HG02798 (cell line): ENCODE measurements at regions not wholly inside any gene's neighbourhood (a gene's known extent, or its start where the extent isn't known, plus 50 kb on each side); places are given as distances from the start of the nearest gene placed in this dataset.
"Not testable (repeated sequence)": the region's sequence is repeated elsewhere in the genome, so short reads cannot be mapped to it uniquely, and the experiment has no call there.

Source experiments
- ATAC-seq: cut with Tn5 transposase; IDR thresholded peaks from one replicate; pipeline ENCODE4 v1.9.1; 2021; ENCODE audit warnings: mild to moderate bottlenecking; ENCODE audit not compliant: unreplicated experiment, poor library complexity

DNA sequence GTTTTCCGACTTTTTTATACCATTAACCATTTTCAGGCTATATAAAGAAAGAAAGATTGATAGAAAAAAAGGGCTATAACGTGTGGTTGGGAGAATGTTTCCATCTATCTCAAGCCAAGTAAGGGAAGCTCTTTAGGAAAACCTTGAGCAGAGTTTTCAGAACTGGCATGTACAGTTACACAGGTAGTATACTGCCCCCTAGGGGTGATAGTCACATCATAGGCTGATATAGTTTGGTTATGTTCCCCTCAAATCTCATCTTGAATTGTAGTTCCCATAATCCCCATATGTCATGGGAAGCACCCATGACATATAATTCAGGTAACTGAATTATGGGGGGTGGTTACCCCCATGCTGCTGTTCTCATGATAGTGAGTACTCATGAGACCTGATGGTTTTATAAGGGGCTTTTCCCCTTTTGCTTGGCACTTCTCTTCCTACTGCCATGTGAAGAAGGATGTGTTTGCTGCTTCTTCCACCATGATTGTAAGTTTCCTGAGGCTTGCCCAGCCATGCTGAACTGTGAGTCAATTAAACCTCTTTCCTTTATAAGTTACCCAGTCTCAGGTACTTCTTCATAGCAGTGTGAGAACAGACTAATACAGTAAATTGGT, 186.8 kb downstream of the TMA16 start:
- ATAC-seq, result peak; percentile 86

DNA sequence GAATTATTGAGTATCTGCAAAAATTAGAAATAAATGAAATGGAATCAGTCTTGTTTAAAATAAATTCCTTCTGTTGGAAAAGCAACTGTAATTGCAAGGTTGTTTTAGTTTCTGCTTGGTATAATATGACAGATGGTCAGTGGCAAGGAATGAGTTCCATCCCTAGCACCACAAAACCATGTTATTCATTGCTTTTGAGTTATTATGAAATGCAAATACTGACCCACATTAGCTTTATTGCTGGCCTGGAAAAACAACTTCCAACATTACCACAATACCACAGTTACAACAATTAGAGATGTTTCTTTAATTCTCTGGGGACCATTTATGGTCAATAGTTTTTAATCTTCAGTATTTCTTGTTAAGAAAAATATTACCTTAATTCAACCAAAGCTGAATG, 194.4 kb downstream of the TMA16 start:
- ATAC-seq, result no peak

DNA sequence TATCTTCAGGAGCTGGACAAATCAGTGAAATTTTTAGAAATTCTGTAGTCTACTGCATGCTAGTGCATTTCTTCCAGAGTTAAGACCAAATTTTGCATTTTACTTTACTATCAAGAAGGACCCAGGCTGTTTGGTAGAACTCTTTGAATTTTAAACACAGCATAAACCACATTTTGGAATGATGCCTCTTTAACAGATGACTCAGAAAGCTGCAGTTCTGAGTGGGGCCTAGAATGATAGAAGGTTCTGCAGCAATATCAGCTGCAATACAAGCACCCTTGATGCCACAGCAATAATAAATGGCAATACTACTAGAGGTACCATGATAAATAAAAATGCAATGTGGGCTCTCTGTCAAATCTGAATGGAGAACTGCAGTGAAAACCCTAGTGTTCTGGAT, 198.7 kb downstream of the TMA16 start:
- ATAC-seq, result no peak

DNA sequence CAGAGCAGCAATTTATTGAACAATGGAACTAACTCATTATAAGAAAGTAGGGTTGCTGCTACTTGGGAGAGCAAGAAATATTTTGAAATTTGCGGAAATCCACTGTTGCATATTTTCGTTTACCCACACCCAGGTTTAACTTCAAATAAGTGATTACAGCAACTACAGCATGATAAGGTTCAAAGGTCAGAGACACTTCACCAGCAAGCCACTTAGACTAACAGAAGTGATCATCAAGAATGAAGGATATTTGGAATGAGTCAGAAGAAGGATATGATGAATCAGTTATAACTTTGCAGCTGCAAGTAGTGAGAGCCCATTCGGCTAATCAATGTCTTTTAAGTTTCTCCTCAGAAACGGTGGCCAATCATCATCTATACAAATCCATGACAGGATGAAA, 199.3 kb downstream of the TMA16 start:
- ATAC-seq, result no peak

DNA sequence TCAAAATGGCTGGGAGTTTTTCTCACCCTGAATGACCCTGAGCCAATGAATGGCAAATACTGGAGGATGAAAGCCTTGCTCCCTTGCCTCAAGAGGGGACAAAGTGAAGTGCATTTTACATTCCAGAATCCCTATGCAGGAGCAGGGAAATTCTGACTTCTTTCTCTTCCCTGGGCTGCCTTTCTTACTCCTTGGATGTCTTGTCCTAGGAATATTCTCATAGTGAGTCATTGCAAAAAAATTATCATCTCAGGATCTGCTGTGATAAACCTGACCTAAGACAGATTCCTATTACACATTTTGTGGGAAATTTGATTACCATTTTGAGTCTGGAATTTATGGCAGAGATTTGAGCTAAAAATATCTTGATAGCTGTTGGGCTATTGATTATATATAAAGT, 199.9 kb downstream of the TMA16 start:
- ATAC-seq, result no peak

DNA sequence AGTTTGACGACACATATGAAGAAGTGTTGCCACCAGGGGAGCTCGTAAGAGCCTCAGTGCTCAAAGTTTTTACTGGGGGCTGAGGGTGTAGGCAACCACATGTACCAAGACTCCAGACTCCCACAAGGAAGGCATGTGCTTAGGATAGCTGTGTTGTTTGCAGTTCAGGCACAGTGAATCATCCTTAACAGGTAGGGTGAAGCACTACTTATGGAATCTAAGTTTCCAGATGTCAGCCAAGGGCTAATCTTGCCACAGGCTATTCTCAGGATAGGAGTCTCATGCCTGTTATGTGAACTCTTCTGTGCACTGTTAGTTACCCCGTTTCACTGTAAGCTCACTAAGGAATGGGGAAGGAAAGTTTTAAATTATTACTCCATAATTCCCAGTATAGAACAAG, 202.6 kb downstream of the TMA16 start:
- ATAC-seq, result no peak

GRCh38 chr4:163700383-163700782, 205.9 kb downstream of the TMA16 start:
- not testable (repeated sequence) for ATAC-seq

GRCh38 chr4:163701916-163702315, 207.4 kb downstream of the TMA16 start:
- ATAC-seq, result peak; percentile 94

DNA sequence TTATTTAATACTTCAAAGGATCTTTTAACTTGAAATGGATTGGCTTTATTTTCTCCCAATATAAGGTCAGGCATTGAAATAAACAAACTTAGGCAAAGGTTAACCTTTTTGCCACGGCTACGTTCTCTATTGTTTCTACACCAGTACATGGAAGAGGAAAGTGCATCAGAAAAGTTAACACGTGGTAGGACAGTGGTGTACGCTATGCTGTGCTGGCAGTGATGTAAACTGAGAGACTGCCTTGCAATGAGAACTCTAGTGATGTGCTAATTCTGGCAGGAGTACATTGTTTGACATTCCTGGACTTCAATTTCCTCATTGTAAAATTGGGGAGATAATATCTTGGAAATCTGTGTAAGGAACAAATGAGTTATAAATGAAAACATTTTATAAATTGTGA, 208.2 kb downstream of the TMA16 start:
- ATAC-seq, result no peak

DNA sequence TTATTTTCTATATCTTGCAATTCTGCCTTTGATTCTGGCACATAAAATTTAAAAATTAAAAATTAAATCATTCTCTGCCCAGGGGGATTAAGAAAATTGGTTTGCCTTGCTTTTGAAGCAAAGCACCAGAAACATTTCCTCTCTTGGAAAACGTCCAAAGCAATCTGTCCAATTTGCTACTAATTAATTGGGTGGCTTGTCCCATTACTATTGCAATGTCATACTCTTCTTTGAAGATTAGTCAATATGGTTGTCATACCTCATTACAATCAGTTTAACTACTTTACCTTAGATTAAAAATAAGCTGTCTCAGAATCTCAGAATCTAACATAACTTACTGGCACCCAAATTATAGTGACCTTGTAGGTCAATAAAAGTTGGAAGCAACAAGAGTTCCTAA, 208.8 kb downstream of the TMA16 start:
- no peak for ATAC-seq

- ATAC-seq, result no peak
These were observed 213.4 kb downstream of the TMA16 start for GRCh38 chr4:163707873-163708272.

- ATAC-seq, result no peak
These were observed 215.1 kb downstream of the TMA16 start for GRCh38 chr4:163709601-163710000.

DNA sequence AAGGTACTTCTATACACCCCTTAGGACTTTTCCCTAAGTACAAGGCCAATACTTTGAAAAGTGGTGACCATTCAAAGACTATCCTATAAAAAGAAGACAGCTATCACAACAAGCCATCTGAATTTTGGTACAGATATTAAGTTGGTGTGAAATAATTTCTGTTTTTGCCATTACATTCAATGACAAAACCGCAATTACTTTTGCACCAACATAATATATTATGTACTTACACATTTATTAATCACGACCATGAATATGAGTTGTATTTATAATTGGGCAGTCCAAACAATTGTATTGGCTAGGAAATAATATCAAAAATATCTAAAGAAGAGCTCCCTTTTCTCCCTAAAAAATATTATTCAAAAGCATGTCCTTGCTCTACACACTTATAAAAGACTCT, 215.7 kb downstream of the TMA16 start:
- ATAC-seq, result no peak

GRCh38 chr4:163724495-163724894, 230.0 kb downstream of the TMA16 start:
- not testable (repeated sequence) for ATAC-seq

GRCh38 chr4:163726641-163727040, 232.2 kb downstream of the TMA16 start:
- ATAC-seq, result no peak

DNA sequence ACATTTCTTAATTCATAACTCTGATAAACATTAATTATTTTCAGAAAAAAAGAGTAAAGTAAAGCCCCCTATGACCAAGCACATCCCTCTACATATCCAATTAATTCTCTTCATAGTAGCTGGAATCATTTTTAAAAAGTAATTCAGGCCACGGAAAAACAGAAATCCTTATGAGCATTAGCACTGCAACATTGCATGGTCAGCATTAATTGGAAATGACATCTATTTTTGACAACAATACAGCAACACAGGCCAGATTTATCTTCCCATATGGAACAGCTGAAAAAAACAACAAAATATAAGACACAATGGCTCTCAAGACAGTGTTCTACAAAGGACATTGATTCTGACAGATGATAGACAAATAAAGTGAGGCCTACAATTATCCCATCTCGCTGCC, 236.6 kb downstream of the TMA16 start:
- ATAC-seq, result no peak

GRCh38 chr4:163732473-163732872, 238.0 kb downstream of the TMA16 start:
- ATAC-seq, result no peak

- no peak for ATAC-seq
These were observed 242.4 kb downstream of the TMA16 start for GRCh38 chr4:163736876-163737275.

- ATAC-seq, result not testable (repeated sequence)
These were observed 243.4 kb downstream of the TMA16 start for GRCh38 chr4:163737846-163738245.

DNA sequence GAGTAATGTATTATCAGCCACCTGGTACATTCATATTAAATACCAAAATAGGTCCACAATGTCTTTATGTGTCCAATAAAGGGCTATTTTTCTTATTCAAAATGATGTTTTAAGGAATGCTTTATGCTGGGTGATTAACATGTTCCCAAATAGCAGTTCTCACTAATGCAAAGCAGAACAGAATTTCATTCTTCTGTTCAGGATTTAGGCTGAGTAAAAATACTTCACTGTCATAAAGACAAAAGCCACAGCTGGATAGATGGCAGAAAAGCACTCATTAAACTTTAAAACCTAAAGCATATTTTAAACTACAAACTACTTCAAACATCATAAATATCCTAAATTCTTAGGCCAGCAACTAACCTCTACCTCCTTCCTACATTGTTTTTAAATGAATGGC, 244.0 kb downstream of the TMA16 start:
- no peak for ATAC-seq

- peak; percentile 95 for ATAC-seq
These were observed 250.4 kb downstream of the TMA16 start for GRCh38 chr4:163744861-163745260.

DNA sequence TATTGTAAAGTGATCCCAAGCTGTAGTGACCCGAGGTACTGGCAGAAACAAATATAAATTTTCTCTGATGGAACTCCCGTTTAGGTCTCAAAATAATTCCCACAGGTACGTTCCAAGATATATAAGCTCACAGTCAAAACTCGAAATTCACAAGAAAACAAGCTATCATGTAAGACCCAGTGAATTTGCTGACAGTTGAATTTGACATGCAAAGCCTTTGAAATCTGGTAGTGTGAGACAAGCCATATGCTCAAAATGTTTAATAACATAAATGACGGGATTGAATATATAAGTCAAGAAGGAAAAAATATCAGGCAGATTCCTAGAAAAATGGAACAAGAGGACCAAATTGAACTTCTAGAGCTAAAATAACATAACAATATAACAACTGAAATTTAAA, 252.8 kb downstream of the TMA16 start:
- no peak for ATAC-seq

GRCh38 chr4:163747886-163748285, 253.4 kb downstream of the TMA16 start:
- no peak for ATAC-seq
